Fibroblast of mammary gland (primary cell): ENCODE measurements at regions not wholly inside any gene's neighbourhood (a gene's known extent, or its start where the extent isn't known, plus 50 kb on each side); places are given as distances from the start of the nearest gene placed in this dataset.

Experiments used
- DNase-seq: peaks from one replicate; pipeline ENCODE4 v3.0.0-alpha.2; 2010; ENCODE audit warnings: low read depth
- H3K4me3 ChIP-seq: 2 replicates; pipeline ENCODE4 v1.5.1; 2011; ENCODE audit warnings: low read depth, mild to moderate bottlenecking, low read length, moderate library complexity; ENCODE audit not compliant: control insufficient read depth
- TF ChIP-seq, protein P1 (sequence below): conservative IDR thresholded peaks from 2 replicates; pipeline ENCODE4 v1.5.1; 2011; ENCODE audit warnings: low read depth, low read length, inconsistent platforms; ENCODE audit not compliant: control insufficient read depth, insufficient read depth

DNA sequence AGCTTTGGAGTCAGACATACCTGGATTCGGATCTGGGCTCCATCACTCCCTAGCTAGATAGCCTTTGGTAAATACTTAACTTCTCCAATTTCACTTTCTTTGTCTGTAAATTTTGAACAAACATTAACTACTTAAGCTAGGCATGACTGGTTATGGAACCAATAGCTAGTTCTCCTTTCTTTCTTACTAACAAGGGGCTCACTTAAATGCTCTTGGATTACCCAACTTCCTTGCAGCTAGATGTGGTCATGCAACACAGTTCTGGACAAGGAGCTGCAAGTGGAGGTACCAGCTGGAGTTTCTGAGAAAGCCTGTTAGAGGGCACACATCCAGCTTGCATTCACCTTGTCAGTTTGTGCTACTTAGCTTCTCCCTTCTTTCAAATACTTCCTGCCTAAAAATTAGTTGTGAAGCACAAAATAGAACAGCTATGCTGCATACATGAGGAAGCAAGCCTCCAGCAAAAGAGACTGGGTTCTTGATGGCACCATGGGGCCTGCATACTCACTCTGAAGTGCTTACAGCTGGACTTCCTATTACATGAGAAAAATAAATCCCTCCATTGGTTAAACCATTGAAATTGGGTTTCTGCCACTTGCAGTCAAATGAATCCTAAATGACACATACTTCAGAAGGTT is 210.1 kb upstream of the EEA1 start:
- TF ChIP-seq, protein P1, sequence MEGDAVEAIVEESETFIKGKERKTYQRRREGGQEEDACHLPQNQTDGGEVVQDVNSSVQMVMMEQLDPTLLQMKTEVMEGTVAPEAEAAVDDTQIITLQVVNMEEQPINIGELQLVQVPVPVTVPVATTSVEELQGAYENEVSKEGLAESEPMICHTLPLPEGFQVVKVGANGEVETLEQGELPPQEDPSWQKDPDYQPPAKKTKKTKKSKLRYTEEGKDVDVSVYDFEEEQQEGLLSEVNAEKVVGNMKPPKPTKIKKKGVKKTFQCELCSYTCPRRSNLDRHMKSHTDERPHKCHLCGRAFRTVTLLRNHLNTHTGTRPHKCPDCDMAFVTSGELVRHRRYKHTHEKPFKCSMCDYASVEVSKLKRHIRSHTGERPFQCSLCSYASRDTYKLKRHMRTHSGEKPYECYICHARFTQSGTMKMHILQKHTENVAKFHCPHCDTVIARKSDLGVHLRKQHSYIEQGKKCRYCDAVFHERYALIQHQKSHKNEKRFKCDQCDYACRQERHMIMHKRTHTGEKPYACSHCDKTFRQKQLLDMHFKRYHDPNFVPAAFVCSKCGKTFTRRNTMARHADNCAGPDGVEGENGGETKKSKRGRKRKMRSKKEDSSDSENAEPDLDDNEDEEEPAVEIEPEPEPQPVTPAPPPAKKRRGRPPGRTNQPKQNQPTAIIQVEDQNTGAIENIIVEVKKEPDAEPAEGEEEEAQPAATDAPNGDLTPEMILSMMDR = no peak
- no peak for DNase-seq
- H3K4me3 ChIP-seq = no peak overlapping the region

DNA sequence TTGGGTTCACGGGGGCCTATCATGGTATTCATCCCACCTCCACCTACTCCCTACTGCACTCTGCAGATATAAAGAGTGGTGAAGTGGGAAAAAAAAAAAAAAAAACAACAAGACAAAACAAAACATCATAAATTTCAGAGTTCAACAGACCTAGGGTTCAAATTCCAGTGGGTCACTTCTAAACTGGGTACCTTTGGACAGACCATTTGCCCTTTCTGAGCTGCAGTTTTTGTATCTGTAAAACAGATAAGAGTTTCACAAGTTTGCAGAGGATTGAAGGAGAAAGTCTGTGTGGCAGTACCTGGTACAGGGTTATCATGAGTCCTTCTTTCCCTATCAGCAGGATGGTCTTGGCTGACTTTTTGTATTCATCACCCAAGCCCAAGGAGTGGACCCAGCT is 211.2 kb upstream of the EEA1 start:
- no peak overlapping the region for H3K4me3 ChIP-seq
- TF ChIP-seq, protein P1 = no peak
- no peak for DNase-seq

DNA sequence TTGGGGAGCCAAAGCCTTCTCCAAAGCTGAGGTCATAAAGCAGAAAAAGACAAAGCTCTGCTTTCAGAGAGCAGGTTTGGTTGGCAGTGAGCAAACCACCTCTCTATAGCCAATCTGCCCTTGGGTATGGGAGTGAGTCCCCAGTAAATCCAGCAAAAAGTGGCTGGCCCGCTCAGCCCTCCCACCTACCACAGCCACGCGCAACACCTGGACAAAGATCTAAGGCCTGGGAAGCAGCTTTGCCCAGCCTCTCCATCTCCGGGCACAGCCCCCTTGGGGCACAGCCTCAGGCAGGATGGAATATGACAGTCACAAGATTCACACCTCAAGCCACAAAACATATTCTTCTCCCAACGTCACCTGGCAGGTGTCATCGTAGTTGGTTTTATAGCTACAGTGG is 211.7 kb upstream of the EEA1 start:
- no peak overlapping the region for H3K4me3 ChIP-seq
- DNase-seq = no peak
- TF ChIP-seq, protein P1 = no peak

DNA sequence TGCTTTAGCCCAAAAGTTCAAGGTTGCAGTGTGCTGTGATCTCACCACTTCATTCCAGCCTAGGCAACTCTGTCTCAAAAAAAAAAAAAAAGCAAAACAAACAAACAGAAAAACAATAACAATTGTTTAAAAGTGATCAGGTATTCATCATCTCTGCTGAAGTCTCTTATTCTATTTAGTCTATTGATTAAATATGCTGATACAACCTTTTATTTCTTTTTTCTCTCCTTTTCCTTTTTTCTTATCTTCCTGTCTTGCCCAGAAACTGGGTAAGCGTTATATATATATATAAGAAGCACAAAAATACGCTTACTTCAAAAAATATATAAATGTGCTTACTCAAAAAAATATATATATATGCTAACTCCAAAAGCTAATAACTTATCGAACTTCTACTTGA is 213.8 kb upstream of the EEA1 start:
- no peak overlapping the region for H3K4me3 ChIP-seq
- TF ChIP-seq, protein P1 = no peak
- no peak for DNase-seq

DNA sequence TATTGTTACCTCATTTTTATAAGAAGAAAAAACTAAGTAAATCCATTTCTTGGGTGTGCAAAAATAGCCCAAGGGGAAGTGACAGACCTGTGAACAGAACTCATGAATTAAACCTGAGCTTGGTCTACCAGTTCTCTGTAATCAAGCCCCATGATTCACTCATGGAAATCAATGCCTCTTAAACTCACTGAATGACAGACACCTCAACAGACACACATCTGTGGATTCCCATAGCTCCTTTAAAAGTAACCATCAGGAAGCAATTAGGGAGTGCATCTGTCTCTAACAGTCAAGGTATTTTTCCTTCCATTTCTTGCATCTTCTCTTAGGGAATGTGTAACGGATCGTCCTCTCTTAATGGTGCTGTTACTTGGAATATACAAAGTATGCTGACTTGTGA is 215.0 kb upstream of the EEA1 start:
- TF ChIP-seq, protein P1 = no peak
- no peak overlapping the region for H3K4me3 ChIP-seq
- peak; percentile 39 for DNase-seq

DNA sequence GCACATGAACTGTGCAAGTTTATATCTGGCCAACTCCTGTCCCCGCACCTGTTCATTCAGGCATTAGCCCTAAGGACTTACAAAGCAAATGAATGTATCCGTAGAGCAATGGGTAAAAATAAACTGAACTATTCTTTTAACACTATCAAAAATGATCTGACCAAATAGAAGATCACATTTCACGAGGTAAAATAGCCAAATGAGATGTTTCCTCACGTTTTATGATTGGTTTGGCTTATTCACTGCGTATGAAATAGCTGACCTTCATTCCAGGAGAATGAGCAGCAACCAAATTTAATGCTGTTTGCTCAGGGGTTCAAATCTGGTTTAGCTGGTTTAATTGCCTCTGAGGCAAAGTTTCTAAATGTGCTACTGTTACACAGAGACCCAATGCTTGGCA is 216.0 kb upstream of the EEA1 start:
- DNase-seq = peak; percentile 36
- no peak overlapping the region for H3K4me3 ChIP-seq
- TF ChIP-seq, protein P1 = no peak

DNA sequence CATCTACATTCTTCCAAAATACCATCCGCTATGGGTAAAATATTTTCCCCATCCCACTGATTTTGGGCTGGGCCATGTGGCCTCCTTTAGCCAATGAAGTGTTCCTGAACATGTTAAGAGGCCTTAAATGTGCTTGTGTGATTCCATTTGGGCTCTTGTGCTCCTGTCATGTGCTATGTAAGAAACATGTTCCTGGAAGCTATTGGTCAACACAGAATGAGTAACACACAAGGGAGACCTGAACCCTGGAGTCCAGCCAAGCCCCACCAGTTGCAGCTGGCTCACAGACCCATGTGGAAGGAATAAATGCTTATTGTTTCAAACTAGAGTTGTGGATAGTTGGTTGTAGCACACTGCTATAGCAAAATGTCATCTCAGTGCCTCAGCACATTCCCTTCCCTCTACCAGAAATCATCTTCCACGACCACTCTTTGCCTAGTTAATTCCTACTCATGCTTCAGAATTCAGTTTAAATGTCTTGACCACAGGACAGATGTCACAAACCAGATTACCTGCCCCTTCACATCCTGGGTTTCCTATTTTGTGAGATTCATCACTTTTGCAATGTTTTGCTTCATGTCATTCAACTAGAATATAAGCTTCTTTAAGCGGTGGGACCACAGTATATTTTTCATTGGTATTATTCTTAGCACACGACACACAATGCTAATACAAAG is 217.3 kb upstream of the EEA1 start:
- H3K4me3 ChIP-seq = no peak overlapping the region
- TF ChIP-seq, protein P1 = no peak
- peak; percentile 89 for DNase-seq
